ENCODE measurements at regions not wholly inside any gene's neighbourhood (a gene's known extent, or its start where the extent isn't known, plus 50 kb on each side); places are given as distances from the start of the nearest gene placed in this dataset.

DNA sequence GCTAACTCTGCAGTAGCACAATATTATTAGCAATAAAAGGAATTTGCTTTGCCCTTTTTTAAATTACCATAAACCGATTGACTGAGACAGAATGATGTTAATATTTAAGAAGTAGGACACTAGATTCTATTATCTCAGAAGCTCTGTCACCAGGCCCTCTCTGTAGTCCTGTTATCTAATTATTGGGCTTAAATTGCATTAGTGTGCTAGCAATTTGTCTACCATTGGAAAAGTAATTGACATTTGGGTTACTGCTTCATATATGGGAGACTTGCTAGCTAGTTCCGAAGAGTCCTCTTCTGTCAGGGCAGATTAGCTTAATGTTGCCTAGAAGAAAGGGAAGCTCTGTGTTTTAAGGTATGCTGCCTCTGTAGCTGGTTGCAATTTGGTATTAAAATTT lies 1107.3 kb upstream of the EEF2KMT start:
- intact Hi-C loops (cut with DNase I) = no loop called here
- FAIRE-seq (no peak), ATAC-seq (no peak), DNase-seq (no peak)
- WGBS, 2 donors = 38 to 48% methylated on average over 2 of the region's 2 CpGs
- Histone ChIP-seq H3K27ac (no peak overlapping the region), H3K36me3 (no peaks in the 10 kb centered on the region), H3K4me1 (no peaks in the 10 kb centered on the region), H3K27me3 (peaks cover 0 to 3% (median 0%) of the 10 kb centered on the region in 4 donors), H3K4me3 (no peak overlapping the region), H3K9me3 (no peaks in the 10 kb centered on the region)
- TF ChIP-seq, protein P1, sequence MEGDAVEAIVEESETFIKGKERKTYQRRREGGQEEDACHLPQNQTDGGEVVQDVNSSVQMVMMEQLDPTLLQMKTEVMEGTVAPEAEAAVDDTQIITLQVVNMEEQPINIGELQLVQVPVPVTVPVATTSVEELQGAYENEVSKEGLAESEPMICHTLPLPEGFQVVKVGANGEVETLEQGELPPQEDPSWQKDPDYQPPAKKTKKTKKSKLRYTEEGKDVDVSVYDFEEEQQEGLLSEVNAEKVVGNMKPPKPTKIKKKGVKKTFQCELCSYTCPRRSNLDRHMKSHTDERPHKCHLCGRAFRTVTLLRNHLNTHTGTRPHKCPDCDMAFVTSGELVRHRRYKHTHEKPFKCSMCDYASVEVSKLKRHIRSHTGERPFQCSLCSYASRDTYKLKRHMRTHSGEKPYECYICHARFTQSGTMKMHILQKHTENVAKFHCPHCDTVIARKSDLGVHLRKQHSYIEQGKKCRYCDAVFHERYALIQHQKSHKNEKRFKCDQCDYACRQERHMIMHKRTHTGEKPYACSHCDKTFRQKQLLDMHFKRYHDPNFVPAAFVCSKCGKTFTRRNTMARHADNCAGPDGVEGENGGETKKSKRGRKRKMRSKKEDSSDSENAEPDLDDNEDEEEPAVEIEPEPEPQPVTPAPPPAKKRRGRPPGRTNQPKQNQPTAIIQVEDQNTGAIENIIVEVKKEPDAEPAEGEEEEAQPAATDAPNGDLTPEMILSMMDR (IDR thresholded peaks at IDR 0.05) = no peak

DNA sequence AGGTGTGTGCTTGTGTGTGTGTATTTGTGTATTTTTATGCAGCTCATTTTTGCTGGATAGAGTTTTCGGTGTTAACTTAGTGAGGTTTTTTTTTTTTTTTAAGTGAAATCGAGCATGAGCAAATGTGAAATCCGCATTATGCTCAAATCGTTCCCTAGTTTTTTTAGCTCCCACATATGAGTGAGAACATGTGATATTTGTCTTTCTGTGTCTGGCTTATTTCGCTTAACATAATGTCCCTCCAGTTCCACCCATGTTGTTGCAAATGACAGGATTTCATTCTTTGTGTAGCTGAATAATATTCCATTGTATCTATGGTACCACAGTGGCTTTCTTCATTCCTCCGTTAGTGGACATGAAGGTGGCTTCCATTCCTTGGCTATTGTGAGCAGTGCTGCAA lies 1103.3 kb upstream of the EEF2KMT start:
- no peaks in the 10 kb centered on the region for H3K4me1 ChIP-seq
- no peaks in the 10 kb centered on the region for H3K36me3 ChIP-seq
- H3K4me3 ChIP-seq = no peak overlapping the region
- no peak overlapping the region for H3K27ac ChIP-seq
- intact Hi-C loops (cut with DNase I) = no loop called here
- TF ChIP-seq, protein P1 (IDR thresholded peaks at IDR 0.05) = no peak
- 54 to 65% methylated on average over 6 of the region's 6 CpGs for WGBS, 2 donors
- no peaks in the 10 kb centered on the region for H3K9me3 ChIP-seq
- DNase-seq = no peak
- no peak for ATAC-seq
- no peak for FAIRE-seq
- H3K27me3 ChIP-seq = peaks cover 0 to 3% (median 0%) of the 10 kb centered on the region in 4 donors

DNA sequence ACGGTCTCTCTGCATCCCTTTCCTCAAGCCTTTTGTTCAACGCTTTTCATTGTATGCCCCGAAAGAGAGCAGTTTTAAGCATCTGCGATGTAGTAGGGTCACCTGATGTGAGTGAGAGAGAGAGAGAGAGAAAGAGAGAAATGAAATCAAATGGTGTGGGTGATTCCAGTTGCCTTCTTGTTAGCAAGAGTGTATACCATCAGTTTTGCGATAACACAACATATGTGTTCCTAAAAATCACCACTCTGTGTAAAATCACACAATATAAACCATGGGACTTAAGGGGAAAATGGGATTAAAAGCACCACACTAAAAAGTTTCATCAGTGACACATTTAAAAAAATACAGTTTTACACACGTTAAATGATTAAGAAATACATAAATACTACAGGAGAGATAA lies 1102.7 kb upstream of the EEF2KMT start:
- FAIRE-seq (no peak), ATAC-seq (no peak), DNase-seq (no peak)
- Histone ChIP-seq H3K27me3 (peaks cover 0 to under 1% (median 0%) of the 10 kb centered on the region in 4 donors), H3K9me3 (no peaks in the 10 kb centered on the region), H3K4me3 (no peak overlapping the region), H3K36me3 (no peaks in the 10 kb centered on the region), H3K27ac (no peak overlapping the region), H3K4me1 (no peaks in the 10 kb centered on the region)
- 64 to 72% methylated on average over 6 of the region's 6 CpGs for WGBS, 2 donors
- TF ChIP-seq, protein P1 (IDR thresholded peaks at IDR 0.05) = no peak
- intact Hi-C loops (cut with DNase I) = no loop called here

DNA sequence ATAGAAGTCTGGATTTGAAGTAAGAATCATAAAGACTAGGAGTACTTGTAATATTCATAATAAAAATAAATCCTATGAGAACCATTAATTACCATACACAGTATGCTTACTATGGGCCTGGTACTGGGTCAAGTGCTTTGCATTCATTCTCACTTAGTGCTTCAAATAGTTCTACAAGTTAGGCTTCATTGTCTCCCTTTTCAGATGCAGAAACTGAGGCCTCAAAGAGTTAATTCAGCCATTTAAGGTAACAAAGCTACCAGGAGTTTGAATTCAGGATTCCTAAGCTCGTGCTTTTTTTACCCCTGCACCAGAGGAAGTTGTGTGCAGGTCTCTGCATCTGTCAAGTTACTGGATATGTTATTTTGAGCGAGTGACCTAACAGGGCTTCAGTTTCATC lies 1098.4 kb upstream of the EEF2KMT start:
- Histone ChIP-seq H3K27me3 (peaks cover 0 to 5% (median 0%) of the 10 kb centered on the region in 4 donors), H3K9me3 (no peaks in the 10 kb centered on the region), H3K27ac (no peak overlapping the region), H3K4me1 (no peaks in the 10 kb centered on the region), H3K4me3 (no peak overlapping the region), H3K36me3 (no peaks in the 10 kb centered on the region)
- ATAC-seq = no peak
- intact Hi-C loops (cut with DNase I) = no loop called here
- no peak for FAIRE-seq
- 7 to 11% methylated on average over 2 of the region's 2 CpGs for WGBS, 2 donors
- TF ChIP-seq, protein P1 (IDR thresholded peaks at IDR 0.05) = no peak
- DNase-seq = no peak

DNA sequence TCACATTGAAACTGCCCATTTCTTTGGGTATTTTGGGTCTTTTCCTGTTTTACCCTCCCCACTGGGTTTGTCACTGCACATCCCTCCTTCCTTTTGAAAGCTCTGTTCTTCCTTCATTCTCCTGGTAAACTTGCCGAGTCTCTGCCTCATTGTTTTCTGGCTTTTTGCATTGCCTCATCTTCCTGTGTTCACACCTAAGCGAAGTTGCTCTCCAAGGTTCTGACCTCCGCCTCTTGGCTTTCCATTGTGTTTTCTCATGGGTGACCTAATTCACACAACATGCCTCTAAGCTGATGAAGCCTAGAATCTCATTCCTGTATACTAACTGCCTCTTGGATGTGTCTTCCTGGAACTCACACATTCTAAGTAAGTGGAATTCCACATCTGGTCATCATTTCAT lies 1096.1 kb upstream of the EEF2KMT start:
- Histone ChIP-seq H3K4me3 (no peak overlapping the region), H3K27ac (no peak overlapping the region), H3K36me3 (no peaks in the 10 kb centered on the region), H3K4me1 (no peaks in the 10 kb centered on the region), H3K27me3 (peaks cover 0 to 5% (median 0%) of the 10 kb centered on the region in 4 donors), H3K9me3 (no peaks in the 10 kb centered on the region)
- 9 to 10% methylated on average over 3 of the region's 3 CpGs for WGBS, 2 donors
- TF ChIP-seq, protein P1 (IDR thresholded peaks at IDR 0.05) = no peak
- FAIRE-seq = no peak
- no peak for ATAC-seq
- intact Hi-C loops (cut with DNase I) = no loop called here
- no peak for DNase-seq
